Peyer's patch (tissue), 4 donors: ENCODE measurements at regions not wholly inside any gene's neighbourhood (a gene's known extent, or its start where the extent isn't known, plus 50 kb on each side); places are given as distances from the start of the nearest gene placed in this dataset.
"Not testable (repeated sequence)": the region's sequence is repeated elsewhere in the genome, so short reads cannot be mapped to it uniquely, and the experiment has no call there.

Experiments
- DNase-seq, 3 donors: peaks; one replicate each; pipeline ENCODE4 v3.0.0-alpha.2; 2017 to 2019
- H3K27ac ChIP-seq, 4 donors: fragments of 200-600 bp; sonication (generic); one replicate each; pipeline ENCODE4 v1.5.1; 2016 to 2019
- H3K27me3 ChIP-seq, 2 donors: fragments of 200-600 bp; sonication (generic); one replicate each; pipeline ENCODE4 v1.5.1; 2019
- H3K36me3 ChIP-seq, 3 donors: fragments of 200-600 bp; sonication (generic); one replicate each; pipeline ENCODE4 v1.5.1; 2016 to 2019
- H3K4me1 ChIP-seq, 4 donors: fragments of 200-600 bp; sonication (generic); one replicate each; pipeline ENCODE4 v1.5.1; 2016 to 2019
- H3K4me3 ChIP-seq, 4 donors: fragments of 200-600 bp; sonication (generic); 1 replicate in 3 of 4; 2 replicates in 1 of 4; pipeline ENCODE4 v1.5.1; 2016 to 2019; ENCODE audit warnings: mild to moderate bottlenecking in 1 of 4
- H3K9me3 ChIP-seq, 4 donors: fragments of 200-600 bp; sonication (generic); one replicate each; pipeline ENCODE4 v1.5.1; 2016 to 2019; ENCODE audit warnings: mild to moderate bottlenecking in 1 of 4

- H3K36me3 ChIP-seq, H3K27me3 ChIP-seq, DNase-seq, H3K9me3 ChIP-seq, H3K4me1 ChIP-seq, H3K27ac ChIP-seq: not testable (repeated sequence)
- H3K4me3 ChIP-seq, result peak overlapping the region in 2 of 4 donors; percentile 52 to 62
These were observed 68.2 kb upstream of the SPDYE9 start for GRCh38 chr7:73153921-73154585.

- not testable (repeated sequence) for H3K9me3 ChIP-seq, H3K36me3 ChIP-seq, H3K27me3 ChIP-seq, H3K4me1 ChIP-seq, H3K4me3 ChIP-seq, H3K27ac ChIP-seq, DNase-seq
These were observed 62.7 kb upstream of the SPDYE9 start for GRCh38 chr7:73148570-73148969.

GRCh38 chr7:73147681-73148080 lies 61.8 kb upstream of the SPDYE9 start:
- H3K4me1 ChIP-seq, H3K27ac ChIP-seq, H3K36me3 ChIP-seq, H3K4me3 ChIP-seq, H3K27me3 ChIP-seq, H3K9me3 ChIP-seq: not testable (repeated sequence)
- peak in 1 of 3 donors; percentile 42 for DNase-seq

- not testable (repeated sequence) for H3K9me3 ChIP-seq, DNase-seq, H3K36me3 ChIP-seq, H3K4me1 ChIP-seq, H3K27ac ChIP-seq, H3K4me3 ChIP-seq, H3K27me3 ChIP-seq
These were observed 58.2 kb upstream of the SPDYE9 start for GRCh38 chr7:73143993-73144392.

- DNase-seq, H3K27ac ChIP-seq, H3K4me1 ChIP-seq, H3K4me3 ChIP-seq, H3K27me3 ChIP-seq, H3K9me3 ChIP-seq, H3K36me3 ChIP-seq: not testable (repeated sequence)
These were observed 52.1 kb upstream of the SPDYE9 start for GRCh38 chr7:73137922-73138321.
